ENCODE measurements at regions not wholly inside any gene's neighbourhood (a gene's known extent, or its start where the extent isn't known, plus 50 kb on each side); places are given as distances from the start of the nearest gene placed in this dataset.

DNA sequence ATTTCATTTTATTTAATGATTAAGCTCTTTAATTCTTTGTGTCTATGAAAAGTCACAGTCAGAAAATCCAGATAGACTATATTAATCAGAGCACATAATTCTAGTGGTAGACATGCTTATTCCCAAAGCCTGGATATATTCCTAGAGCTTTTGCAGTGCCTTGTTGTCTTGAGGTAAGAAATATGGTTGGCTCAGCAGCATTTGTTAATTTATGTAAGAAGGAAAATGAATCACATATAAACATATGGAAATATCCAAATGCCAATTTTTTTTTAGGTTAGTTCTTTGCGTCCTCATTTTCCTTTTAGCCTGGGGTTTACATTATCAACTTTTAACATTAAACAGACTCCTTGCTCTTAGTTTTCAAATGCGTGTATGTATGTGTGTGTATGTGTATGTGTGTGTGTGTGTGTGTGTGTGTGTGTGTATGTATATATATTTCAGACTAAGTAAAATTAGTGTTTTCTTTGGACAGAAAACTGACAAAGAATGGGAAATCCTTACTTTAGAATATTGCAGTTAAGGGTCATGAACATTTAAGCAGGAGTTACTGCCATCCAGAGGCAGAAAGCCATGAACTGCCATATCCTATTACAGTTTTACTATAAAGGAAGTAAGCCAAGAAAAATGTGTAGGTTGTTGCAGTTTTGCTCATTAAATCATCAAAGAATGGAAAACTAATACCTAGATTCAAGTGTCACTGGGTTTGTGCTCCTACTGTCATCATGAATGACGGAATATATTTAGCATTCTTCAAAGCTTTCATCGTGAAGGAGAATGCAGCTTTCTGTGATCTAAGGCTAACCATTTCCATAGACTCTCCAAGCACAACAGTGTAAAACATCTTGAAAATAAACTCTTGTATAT is 477.1 kb upstream of the NR5A2 start:
- FAIRE-seq (no peak), DNase-seq (no peak)
- no peak overlapping the region for H3K27ac ChIP-seq (ENCODE audit: low read depth in 1 of 3, low read length in 2 of 3)
- no peaks in the 10 kb centered on the region for H3K27me3 ChIP-seq (ENCODE audit: control insufficient read depth in 3 of 3, insufficient read depth in 3 of 3, low read length in 3 of 3)
- no peaks in the 10 kb centered on the region for H3K4me1 ChIP-seq (ENCODE audit: control insufficient read depth in 3 of 3, insufficient read depth in 2 of 3, low read depth in 1 of 3, low read length in 2 of 3)
- no peaks in the 10 kb centered on the region for H3K36me3 ChIP-seq (ENCODE audit: control insufficient read depth in 3 of 3, insufficient read depth in 2 of 3, low read depth in 1 of 3, low read length in 3 of 3)
- H3K4me3 ChIP-seq (ENCODE audit: low read depth in 1 of 3, low read length in 3 of 3) = no peak overlapping the region
- no peaks in the 10 kb centered on the region for H3K9me3 ChIP-seq (ENCODE audit: control insufficient read depth in 2 of 2, insufficient read depth in 1 of 2, low read depth in 1 of 2, low read length in 1 of 2)
- 67 to 87% (median 73%) methylated on average over 4 of the region's 4 CpGs for WGBS, 3 donors

DNA sequence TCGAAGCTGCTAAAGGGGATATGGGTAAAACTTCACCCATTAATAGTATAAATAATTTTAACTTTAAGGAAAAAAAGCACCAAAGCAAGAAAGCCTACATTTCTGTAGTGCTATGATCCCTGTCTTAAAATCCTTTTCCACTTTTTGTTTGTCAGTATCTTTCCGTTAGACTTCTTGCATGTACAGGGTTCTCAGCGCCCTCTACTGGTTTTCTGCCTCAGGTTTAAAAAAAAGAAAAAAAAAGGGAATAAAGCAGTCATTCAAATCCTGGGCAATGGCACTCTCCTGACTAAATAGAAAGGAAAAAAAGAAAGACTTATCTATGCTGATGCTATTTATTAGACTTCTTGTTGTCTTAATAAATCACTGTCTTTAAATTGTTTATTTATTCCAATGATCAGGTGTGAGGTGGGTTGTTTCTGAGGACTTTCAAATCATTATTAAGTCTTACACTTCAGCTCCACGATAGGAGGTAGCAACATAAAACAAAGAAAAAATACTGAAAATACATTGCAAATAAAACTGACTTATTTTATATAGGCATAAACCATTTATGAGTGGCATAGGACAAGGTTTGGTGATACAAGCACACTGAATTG is 475.4 kb upstream of the NR5A2 start:
- no peaks in the 10 kb centered on the region for H3K27me3 ChIP-seq (ENCODE audit: control insufficient read depth in 3 of 3, insufficient read depth in 3 of 3, low read length in 3 of 3)
- H3K27ac ChIP-seq (ENCODE audit: low read depth in 1 of 3, low read length in 2 of 3) = no peak overlapping the region
- WGBS, 3 donors = 36 to 41% (median 36%) methylated on average over 4 of the region's 4 CpGs
- no peak overlapping the region for H3K4me3 ChIP-seq (ENCODE audit: low read depth in 1 of 3, low read length in 3 of 3)
- no peaks in the 10 kb centered on the region for H3K4me1 ChIP-seq (ENCODE audit: control insufficient read depth in 3 of 3, insufficient read depth in 2 of 3, low read depth in 1 of 3, low read length in 2 of 3)
- no peaks in the 10 kb centered on the region for H3K9me3 ChIP-seq (ENCODE audit: control insufficient read depth in 2 of 2, insufficient read depth in 1 of 2, low read depth in 1 of 2, low read length in 1 of 2)
- peak; percentile 25 to 54 for DNase-seq
- H3K36me3 ChIP-seq (ENCODE audit: control insufficient read depth in 3 of 3, insufficient read depth in 2 of 3, low read depth in 1 of 3, low read length in 3 of 3) = no peaks in the 10 kb centered on the region
- FAIRE-seq = no peak

DNA sequence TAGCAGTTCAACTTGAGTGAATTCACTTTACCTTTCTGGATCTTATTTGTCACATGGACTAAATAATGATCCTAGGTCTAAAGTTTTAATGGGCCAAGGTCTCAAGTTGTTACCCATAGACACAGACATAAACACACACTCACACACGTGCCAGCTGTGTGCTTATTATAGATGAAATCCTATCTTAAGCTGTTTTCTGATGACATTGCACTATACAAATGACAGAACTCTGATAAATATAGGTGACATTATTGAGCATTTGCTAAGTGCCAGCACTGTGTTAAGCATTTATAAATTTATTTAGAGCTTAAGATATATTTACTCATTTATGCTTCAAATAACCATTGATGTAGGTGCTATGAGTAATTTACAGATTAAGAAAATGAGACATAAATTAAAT is 474.4 kb upstream of the NR5A2 start:
- no peak for FAIRE-seq
- WGBS, 3 donors = 25 to 55% (median 34%) methylated on average over 1 of the region's 1 CpG

DNA sequence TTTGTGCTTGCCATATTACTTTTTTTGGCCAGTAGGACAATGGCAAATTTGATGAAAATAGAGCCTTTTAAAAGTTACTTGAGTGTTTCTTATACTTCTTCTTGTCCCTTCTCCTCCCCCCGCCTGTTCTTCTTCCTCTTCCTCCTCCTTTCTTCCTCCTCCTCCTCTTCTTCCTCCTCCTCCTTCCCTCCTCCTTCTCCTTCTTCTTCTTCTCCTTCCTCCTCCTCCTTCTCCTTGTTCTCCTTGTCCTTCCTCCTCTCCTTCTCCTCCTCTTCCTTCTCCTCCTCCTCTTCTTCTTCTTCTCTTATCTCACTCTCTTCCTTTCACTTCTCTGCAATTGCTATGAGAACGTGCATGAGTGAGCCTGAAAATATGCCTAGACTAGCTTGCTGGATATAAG is 466.2 kb upstream of the NR5A2 start:
- Histone ChIP-seq H3K4me1 (ENCODE audit: control insufficient read depth in 3 of 3, insufficient read depth in 2 of 3, low read depth in 1 of 3, low read length in 2 of 3) (no peaks in the 10 kb centered on the region), H3K27ac (ENCODE audit: low read depth in 1 of 3, low read length in 2 of 3) (no peak overlapping the region), H3K36me3 (ENCODE audit: control insufficient read depth in 3 of 3, insufficient read depth in 2 of 3, low read depth in 1 of 3, low read length in 3 of 3) (no peaks in the 10 kb centered on the region), H3K27me3 (ENCODE audit: control insufficient read depth in 3 of 3, insufficient read depth in 3 of 3, low read length in 3 of 3) (no peaks in the 10 kb centered on the region), H3K4me3 (ENCODE audit: low read depth in 1 of 3, low read length in 3 of 3) (no peak overlapping the region), H3K9me3 (ENCODE audit: control insufficient read depth in 2 of 2, insufficient read depth in 1 of 2, low read depth in 1 of 2, low read length in 1 of 2) (no peaks in the 10 kb centered on the region)
- 52 to 61% (median 53%) methylated on average over 2 of the region's 2 CpGs for WGBS, 3 donors
- FAIRE-seq (no peak), DNase-seq (no peak)

More for the DNA sequence above, 474.4 kb upstream of the NR5A2 start:
- Histone ChIP-seq H3K4me1 (ENCODE audit: control insufficient read depth in 3 of 3, insufficient read depth in 2 of 3, low read depth in 1 of 3, low read length in 2 of 3) (no peaks in the 10 kb centered on the region), H3K27me3 (ENCODE audit: control insufficient read depth in 3 of 3, insufficient read depth in 3 of 3, low read length in 3 of 3) (no peaks in the 10 kb centered on the region), H3K4me3 (ENCODE audit: low read depth in 1 of 3, low read length in 3 of 3) (no peak overlapping the region), H3K36me3 (ENCODE audit: control insufficient read depth in 3 of 3, insufficient read depth in 2 of 3, low read depth in 1 of 3, low read length in 3 of 3) (no peaks in the 10 kb centered on the region), H3K9me3 (ENCODE audit: control insufficient read depth in 2 of 2, insufficient read depth in 1 of 2, low read depth in 1 of 2, low read length in 1 of 2) (no peaks in the 10 kb centered on the region), H3K27ac (ENCODE audit: low read depth in 1 of 3, low read length in 2 of 3) (no peak overlapping the region)
- DNase-seq = no peak

DNA sequence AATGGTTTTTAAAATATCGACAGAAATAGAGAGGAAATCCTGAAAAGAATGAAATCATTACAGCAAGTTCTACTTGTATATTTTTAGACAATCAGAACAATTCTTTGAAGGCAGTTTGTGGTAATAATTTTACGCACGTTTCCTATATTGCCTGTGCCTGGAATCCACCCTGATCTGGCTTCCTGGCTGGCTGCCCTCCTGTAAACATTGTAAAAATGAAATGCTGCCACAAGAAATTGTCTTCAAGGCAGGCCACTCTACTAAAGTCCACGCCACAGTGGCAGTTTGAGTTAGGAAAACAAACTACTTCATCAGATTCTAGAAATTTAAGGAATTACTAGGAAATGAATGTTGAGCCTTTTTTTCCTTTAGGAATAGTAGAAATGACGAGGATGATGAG is 454.5 kb upstream of the NR5A2 start:
- Histone ChIP-seq H3K4me1 (ENCODE audit: control insufficient read depth in 3 of 3, insufficient read depth in 2 of 3, low read depth in 1 of 3, low read length in 2 of 3) (no peaks in the 10 kb centered on the region), H3K4me3 (ENCODE audit: low read depth in 1 of 3, low read length in 3 of 3) (no peak overlapping the region), H3K36me3 (ENCODE audit: control insufficient read depth in 3 of 3, insufficient read depth in 2 of 3, low read depth in 1 of 3, low read length in 3 of 3) (no peaks in the 10 kb centered on the region), H3K9me3 (ENCODE audit: control insufficient read depth in 2 of 2, insufficient read depth in 1 of 2, low read depth in 1 of 2, low read length in 1 of 2) (no peaks in the 10 kb centered on the region), H3K27ac (ENCODE audit: low read depth in 1 of 3, low read length in 2 of 3) (no peak overlapping the region), H3K27me3 (ENCODE audit: control insufficient read depth in 3 of 3, insufficient read depth in 3 of 3, low read length in 3 of 3) (no peaks in the 10 kb centered on the region)
- DNase-seq (peak in 1 of 2 donors; percentile 6), FAIRE-seq (no peak)
- WGBS, 3 donors = 15 to 29% (median 26%) methylated on average over 5 of the region's 5 CpGs

DNA sequence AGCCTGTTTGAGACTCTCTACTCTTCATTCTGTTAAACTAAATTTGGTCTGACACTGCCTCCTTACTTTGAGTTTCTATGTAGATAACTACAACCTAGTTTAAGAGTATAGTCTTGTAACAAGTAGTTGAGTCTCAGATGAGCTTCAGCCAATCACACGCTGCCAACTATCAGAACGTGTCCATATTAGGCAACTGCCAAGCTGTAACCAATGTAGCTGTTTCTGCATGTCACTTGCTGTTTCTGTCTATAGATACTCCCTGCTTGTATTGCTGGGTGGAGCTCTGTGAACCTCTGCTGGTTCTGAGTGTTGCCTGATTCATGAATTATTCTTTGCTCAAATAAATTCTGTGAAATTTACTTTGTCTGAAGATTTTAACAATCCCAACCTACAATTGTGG is 452.6 kb upstream of the NR5A2 start:
- H3K9me3 ChIP-seq (ENCODE audit: control insufficient read depth in 2 of 2, insufficient read depth in 1 of 2, low read depth in 1 of 2, low read length in 1 of 2) = no peaks in the 10 kb centered on the region
- no peak for FAIRE-seq
- H3K36me3 ChIP-seq (ENCODE audit: control insufficient read depth in 3 of 3, insufficient read depth in 2 of 3, low read depth in 1 of 3, low read length in 3 of 3) = no peaks in the 10 kb centered on the region
- H3K4me3 ChIP-seq (ENCODE audit: low read depth in 1 of 3, low read length in 3 of 3) = no peak overlapping the region
- H3K4me1 ChIP-seq (ENCODE audit: control insufficient read depth in 3 of 3, insufficient read depth in 2 of 3, low read depth in 1 of 3, low read length in 2 of 3) = no peaks in the 10 kb centered on the region
- no peak for DNase-seq
- WGBS, 3 donors = 56 to 85% (median 75%) methylated on average over 2 of the region's 2 CpGs
- no peak overlapping the region for H3K27ac ChIP-seq (ENCODE audit: low read depth in 1 of 3, low read length in 2 of 3)
- H3K27me3 ChIP-seq (ENCODE audit: control insufficient read depth in 3 of 3, insufficient read depth in 3 of 3, low read length in 3 of 3) = no peaks in the 10 kb centered on the region

DNA sequence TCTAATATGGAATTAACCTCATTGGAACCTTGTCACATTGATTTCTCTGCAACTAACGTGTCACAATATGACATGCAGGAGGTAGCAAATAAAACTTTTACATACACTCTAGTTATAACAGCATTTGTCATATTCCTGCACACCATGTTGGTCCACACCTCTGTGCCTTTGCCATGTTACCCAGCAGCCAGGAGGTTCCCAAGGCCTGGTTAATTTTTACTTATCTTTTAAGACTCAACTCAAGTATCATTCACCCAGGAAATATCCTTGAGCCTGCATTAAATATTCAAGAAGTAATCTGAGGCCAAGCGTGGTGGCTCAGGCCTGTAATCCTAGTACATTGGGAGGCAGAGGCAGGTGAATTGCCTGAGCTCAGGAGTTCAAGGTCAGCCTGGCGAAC is 447.2 kb upstream of the NR5A2 start:
- Histone ChIP-seq H3K36me3 (ENCODE audit: control insufficient read depth in 3 of 3, insufficient read depth in 2 of 3, low read depth in 1 of 3, low read length in 3 of 3) (no peaks in the 10 kb centered on the region), H3K4me3 (ENCODE audit: low read depth in 1 of 3, low read length in 3 of 3) (no peak overlapping the region), H3K4me1 (ENCODE audit: control insufficient read depth in 3 of 3, insufficient read depth in 2 of 3, low read depth in 1 of 3, low read length in 2 of 3) (no peaks in the 10 kb centered on the region), H3K27ac (ENCODE audit: low read depth in 1 of 3, low read length in 2 of 3) (no peak overlapping the region), H3K27me3 (ENCODE audit: control insufficient read depth in 3 of 3, insufficient read depth in 3 of 3, low read length in 3 of 3) (no peaks in the 10 kb centered on the region), H3K9me3 (ENCODE audit: control insufficient read depth in 2 of 2, insufficient read depth in 1 of 2, low read depth in 1 of 2, low read length in 1 of 2) (no peaks in the 10 kb centered on the region)
- WGBS, 3 donors = 75 to 85% (median 80%) methylated on average over 3 of the region's 3 CpGs
- no peak for DNase-seq
- FAIRE-seq = no peak

DNA sequence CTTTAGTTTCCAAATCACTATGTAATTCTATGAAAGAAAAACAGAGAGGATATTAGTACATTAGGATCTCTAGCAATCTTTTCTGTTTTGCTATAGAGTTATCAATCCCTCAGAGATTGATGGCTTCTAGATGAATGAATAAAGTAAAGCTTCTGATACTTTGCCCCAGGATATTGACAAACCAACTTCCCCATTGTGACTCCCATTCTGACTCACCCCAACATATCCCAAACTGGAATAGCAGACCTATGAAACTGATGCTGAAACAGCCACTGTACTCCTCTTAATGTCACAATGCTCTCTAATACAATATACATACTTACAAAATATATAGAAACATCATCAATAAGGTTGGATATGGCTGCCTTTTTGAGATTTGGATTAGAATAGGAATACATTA is 442.1 kb upstream of the NR5A2 start:
- no peaks in the 10 kb centered on the region for H3K27me3 ChIP-seq (ENCODE audit: control insufficient read depth in 3 of 3, insufficient read depth in 3 of 3, low read length in 3 of 3)
- DNase-seq (no peak), FAIRE-seq (no peak)
- H3K4me3 ChIP-seq (ENCODE audit: low read depth in 1 of 3, low read length in 3 of 3) = no peak overlapping the region
- no peak overlapping the region for H3K27ac ChIP-seq (ENCODE audit: low read depth in 1 of 3, low read length in 2 of 3)
- no peaks in the 10 kb centered on the region for H3K4me1 ChIP-seq (ENCODE audit: control insufficient read depth in 3 of 3, insufficient read depth in 2 of 3, low read depth in 1 of 3, low read length in 2 of 3)
- H3K9me3 ChIP-seq (ENCODE audit: control insufficient read depth in 2 of 2, insufficient read depth in 1 of 2, low read depth in 1 of 2, low read length in 1 of 2) = no peaks in the 10 kb centered on the region
- no peaks in the 10 kb centered on the region for H3K36me3 ChIP-seq (ENCODE audit: control insufficient read depth in 3 of 3, insufficient read depth in 2 of 3, low read depth in 1 of 3, low read length in 3 of 3)

DNA sequence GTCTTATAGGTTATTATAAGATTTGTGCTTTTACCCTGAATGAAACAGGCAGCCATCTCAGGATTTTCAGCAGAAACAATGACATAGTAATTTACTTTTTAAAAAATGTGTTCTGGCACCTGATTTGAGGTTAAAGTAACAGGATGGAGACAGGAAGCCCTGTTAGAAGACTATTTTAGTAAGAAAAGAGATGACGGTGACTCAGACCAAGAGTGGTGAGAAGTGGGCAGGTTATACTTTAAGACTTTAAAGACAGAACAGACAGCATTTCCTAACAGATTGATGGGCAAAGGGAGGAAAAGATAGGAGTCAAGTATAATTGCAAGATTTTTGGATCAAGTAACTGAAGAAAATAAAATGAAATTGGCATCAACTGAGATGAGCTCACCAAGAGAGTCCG is 436.8 kb upstream of the NR5A2 start:
- DNase-seq = no peak
- no peak for FAIRE-seq
- 70 to 79% (median 76%) methylated on average over 2 of the region's 2 CpGs for WGBS, 3 donors
- H3K4me3 ChIP-seq (ENCODE audit: low read depth in 1 of 3, low read length in 3 of 3) = no peak overlapping the region
- H3K27me3 ChIP-seq (ENCODE audit: control insufficient read depth in 3 of 3, insufficient read depth in 3 of 3, low read length in 3 of 3) = no peaks in the 10 kb centered on the region
- H3K9me3 ChIP-seq (ENCODE audit: control insufficient read depth in 2 of 2, insufficient read depth in 1 of 2, low read depth in 1 of 2, low read length in 1 of 2) = no peaks in the 10 kb centered on the region
- H3K36me3 ChIP-seq (ENCODE audit: control insufficient read depth in 3 of 3, insufficient read depth in 2 of 3, low read depth in 1 of 3, low read length in 3 of 3) = no peaks in the 10 kb centered on the region
- no peaks in the 10 kb centered on the region for H3K4me1 ChIP-seq (ENCODE audit: control insufficient read depth in 3 of 3, insufficient read depth in 2 of 3, low read depth in 1 of 3, low read length in 2 of 3)
- H3K27ac ChIP-seq (ENCODE audit: low read depth in 1 of 3, low read length in 2 of 3) = no peak overlapping the region
